Mesenchymal stem cell (in vitro differentiated cells and primary cell): ENCODE measurements at regions not wholly inside any gene's neighbourhood (a gene's known extent, or its start where the extent isn't known, plus 50 kb on each side); places are given as distances from the start of the nearest gene placed in this dataset.

Source experiments
- DNase-seq: peaks from one replicate; pipeline ENCODE4 v3.0.0-alpha.2; 2013
- H2AFZ ChIP-seq: one replicate; pipeline ENCODE4 v1.6.1; 2013; ENCODE audit warnings: low read depth, mild to moderate bottlenecking, control low read depth, inconsistent platforms, low read length, moderate library complexity
- H2AK5ac ChIP-seq: 2 replicates; pipeline ENCODE4 v1.6.1; 2013; ENCODE audit warnings: low read length, moderate library complexity, mild to moderate bottlenecking, inconsistent platforms; ENCODE audit not compliant: severe bottlenecking
- H2BK120ac ChIP-seq: one replicate; pipeline ENCODE4 v1.6.1; 2013; ENCODE audit warnings: low read depth, mild to moderate bottlenecking, inconsistent platforms, low read length, moderate library complexity
- H2BK12ac ChIP-seq, 2 experiments: one replicate each; pipeline ENCODE4 v1.6.1; 2013; ENCODE audit warnings: inconsistent platforms in 2 of 2, low read length in 2 of 2, mild to moderate bottlenecking in 2 of 2, moderate library complexity in 2 of 2, control low read depth in 1 of 2
- H2BK15ac ChIP-seq: one replicate; pipeline ENCODE4 v1.6.1; 2013; ENCODE audit warnings: mild to moderate bottlenecking, low read depth, inconsistent platforms; ENCODE audit not compliant: poor library complexity, severe bottlenecking
- H2BK5ac ChIP-seq: 2 replicates; pipeline ENCODE4 v1.6.1; 2013; ENCODE audit warnings: low read depth, mild to moderate bottlenecking, low read length, control low read depth, inconsistent platforms; ENCODE audit not compliant: poor library complexity, severe bottlenecking
- H3K14ac ChIP-seq, 2 experiments: one replicate each; pipeline ENCODE4 v1.6.1; 2013; ENCODE audit warnings: inconsistent platforms in 2 of 2, low read length in 2 of 2, control low read depth in 1 of 2, mild to moderate bottlenecking in 1 of 2, moderate library complexity in 1 of 2
- H3K18ac ChIP-seq, 2 experiments: one replicate each; pipeline ENCODE4 v1.6.1; 2013; ENCODE audit warnings: inconsistent platforms in 2 of 2, low read length in 2 of 2, control low read depth in 1 of 2, low read depth in 1 of 2, mild to moderate bottlenecking in 1 of 2
- H3K23ac ChIP-seq, 2 experiments: one replicate each; pipeline ENCODE4 v1.6.1; 2013; ENCODE audit warnings: inconsistent platforms in 2 of 2, low read length in 2 of 2, mild to moderate bottlenecking in 2 of 2, moderate library complexity in 2 of 2, control low read depth in 1 of 2
- H3K27ac ChIP-seq: 2 replicates; pipeline ENCODE4 v1.5.1; 2013; ENCODE audit warnings: mild to moderate bottlenecking, moderate library complexity, low read length, control low read depth, inconsistent platforms; ENCODE audit not compliant: poor library complexity, severe bottlenecking
- H3K27me3 ChIP-seq, 2 experiments: 2 replicates each; pipeline versions ENCODE4 v1.6.1 to v1.7.0; 2013; ENCODE audit warnings: low read length in 2 of 2, mild to moderate bottlenecking in 2 of 2, moderate library complexity in 2 of 2, control low read depth in 1 of 2, inconsistent platforms in 1 of 2; ENCODE audit not compliant: control insufficient read depth in 1 of 2, insufficient read depth in 1 of 2
- H3K36me3 ChIP-seq, 2 experiments: 2 replicates each; pipeline versions ENCODE4 v1.6.1 to v1.7.0; 2013; ENCODE audit warnings: low read length in 2 of 2, control low read depth in 1 of 2, inconsistent platforms in 1 of 2, low read depth in 1 of 2, mild to moderate bottlenecking in 1 of 2; ENCODE audit not compliant: insufficient read depth in 2 of 2, control insufficient read depth in 1 of 2
- H3K4ac ChIP-seq, 2 experiments: one replicate each; pipeline ENCODE4 v1.6.1; 2013; ENCODE audit warnings: inconsistent platforms in 2 of 2, low read length in 2 of 2, mild to moderate bottlenecking in 2 of 2, moderate library complexity in 2 of 2, control low read depth in 1 of 2, low read depth in 1 of 2
- H3K4me1 ChIP-seq: 2 replicates; pipeline ENCODE4 v1.6.1; 2013; ENCODE audit warnings: low read depth, low read length, control low read depth; ENCODE audit not compliant: control insufficient read depth, insufficient read depth
- H3K4me2 ChIP-seq: 2 replicates; pipeline ENCODE4 v1.6.1; 2013; ENCODE audit warnings: low read length, mild to moderate bottlenecking, inconsistent platforms; ENCODE audit not compliant: poor library complexity, severe bottlenecking
- H3K4me3 ChIP-seq, 2 experiments: 2 replicates each; pipeline versions ENCODE4 v1.5.1 to v1.7.0; 2013; ENCODE audit warnings: low read length in 2 of 2, mild to moderate bottlenecking in 2 of 2, control low read depth in 1 of 2, low read depth in 1 of 2; ENCODE audit not compliant: insufficient read depth in 1 of 2
- H3K79me1 ChIP-seq: replicated peaks from 2 replicates; pipeline ENCODE4 v1.6.1; 2013; ENCODE audit warnings: mild to moderate bottlenecking, control low read depth, low read length, inconsistent platforms; ENCODE audit not compliant: poor library complexity, severe bottlenecking
- H3K9ac ChIP-seq: 2 replicates; pipeline ENCODE4 v1.7.0; 2013; ENCODE audit warnings: mild to moderate bottlenecking, low read length, moderate library complexity
- H3K9me3 ChIP-seq: 2 replicates; pipeline ENCODE4 v1.7.0; 2013; ENCODE audit warnings: mild to moderate bottlenecking, low read length; ENCODE audit not compliant: control insufficient read depth
- H4K8ac ChIP-seq: one replicate; pipeline ENCODE4 v1.6.1; 2013; ENCODE audit warnings: inconsistent platforms, mild to moderate bottlenecking, low read length, moderate library complexity
- H4K91ac ChIP-seq: one replicate; pipeline ENCODE4 v1.6.1; 2013; ENCODE audit warnings: mild to moderate bottlenecking, low read length, inconsistent platforms
- WGBS: methylation state at CpG from one replicate; pipeline ENCODE4 v1.1.7; 2013; ENCODE audit warnings: mixed read lengths; 5-methylcytosine and 5-hydroxymethylcytosine counted together

GRCh38 chr20:21821358-21821757, 115.9 kb downstream of the PAX1 start:
- no peak overlapping the region for H2AFZ ChIP-seq
- no peak overlapping the region for H2BK5ac ChIP-seq
- no peak overlapping the region for H3K9ac ChIP-seq
- H3K27me3 ChIP-seq, result no peaks in the 10 kb centered on the region
- H4K8ac ChIP-seq, result no peak overlapping the region
- H3K14ac ChIP-seq, result no peak overlapping the region
- no peak overlapping the region for H3K27ac ChIP-seq
- H2BK12ac ChIP-seq, result no peak overlapping the region
- H3K9me3 ChIP-seq, result no peaks in the 10 kb centered on the region
- no peak overlapping the region for H2BK120ac ChIP-seq
- DNase-seq, result no peak
- H3K79me1 ChIP-seq, result no peaks in the 10 kb centered on the region
- H3K4me1 ChIP-seq, result no peaks in the 10 kb centered on the region
- no peak overlapping the region for H3K23ac ChIP-seq
- WGBS, result no CpG with 5 or more reads among the region's 2 CpGs
- H3K18ac ChIP-seq, result no peak overlapping the region
- no peaks in the 10 kb centered on the region for H3K36me3 ChIP-seq
- H4K91ac ChIP-seq, result no peak overlapping the region
- no peak overlapping the region for H2AK5ac ChIP-seq
- no peak overlapping the region for H3K4me3 ChIP-seq
- no peak overlapping the region for H3K4ac ChIP-seq
- no peak overlapping the region for H2BK15ac ChIP-seq
- H3K4me2 ChIP-seq, result no peak overlapping the region

GRCh38 chr20:21820688-21821087, 115.2 kb downstream of the PAX1 start:
- no peak overlapping the region for H3K4ac ChIP-seq
- H2BK120ac ChIP-seq, result no peak overlapping the region
- H2BK5ac ChIP-seq, result no peak overlapping the region
- H4K91ac ChIP-seq, result no peak overlapping the region
- no peaks in the 10 kb centered on the region for H3K79me1 ChIP-seq
- H3K23ac ChIP-seq, result no peak overlapping the region
- no peak overlapping the region for H2AFZ ChIP-seq
- no peak overlapping the region for H3K27ac ChIP-seq
- H2AK5ac ChIP-seq, result no peak overlapping the region
- no peak overlapping the region for H3K14ac ChIP-seq
- 80% methylated on average over 4 of the region's 6 CpGs for whole genome bisulfite sequencing
- no peak overlapping the region for H4K8ac ChIP-seq
- no peak overlapping the region for H3K4me3 ChIP-seq
- no peaks in the 10 kb centered on the region for H3K36me3 ChIP-seq
- no peak for DNase-seq
- H3K4me1 ChIP-seq, result no peaks in the 10 kb centered on the region
- no peak overlapping the region for H3K18ac ChIP-seq
- no peak overlapping the region for H2BK12ac ChIP-seq
- no peaks in the 10 kb centered on the region for H3K27me3 ChIP-seq
- no peak overlapping the region for H3K4me2 ChIP-seq
- H3K9ac ChIP-seq, result no peak overlapping the region
- no peak overlapping the region for H2BK15ac ChIP-seq
- H3K9me3 ChIP-seq, result no peaks in the 10 kb centered on the region

GRCh38 chr20:21820045-21820444, 114.6 kb downstream of the PAX1 start:
- no peak for DNase-seq
- no peaks in the 10 kb centered on the region for H3K4me1 ChIP-seq
- H3K9me3 ChIP-seq, result no peaks in the 10 kb centered on the region
- H2AK5ac ChIP-seq, result no peak overlapping the region
- H3K27me3 ChIP-seq, result no peaks in the 10 kb centered on the region
- no peaks in the 10 kb centered on the region for H3K79me1 ChIP-seq
- H3K4me3 ChIP-seq, result no peak overlapping the region
- H2AFZ ChIP-seq, result no peak overlapping the region
- H3K18ac ChIP-seq, result no peak overlapping the region
- H3K27ac ChIP-seq, result no peak overlapping the region
- no peak overlapping the region for H4K8ac ChIP-seq
- no peak overlapping the region for H2BK15ac ChIP-seq
- no peak overlapping the region for H4K91ac ChIP-seq
- no peak overlapping the region for H3K4me2 ChIP-seq
- no peak overlapping the region for H3K9ac ChIP-seq
- H3K4ac ChIP-seq, result no peak overlapping the region
- H2BK120ac ChIP-seq, result no peak overlapping the region
- H3K36me3 ChIP-seq, result no peaks in the 10 kb centered on the region
- H3K14ac ChIP-seq, result no peak overlapping the region
- H3K23ac ChIP-seq, result no peak overlapping the region
- H2BK5ac ChIP-seq, result no peak overlapping the region
- no peak overlapping the region for H2BK12ac ChIP-seq
- no CpG with 5 or more reads among the region's 1 CpG for WGBS

GRCh38 chr20:21812379-21812778, 106.9 kb downstream of the PAX1 start:
- 71% methylated on average over 1 of the region's 1 CpG for WGBS
- no peak overlapping the region for H2BK12ac ChIP-seq
- H3K27me3 ChIP-seq, result peaks cover 0 to 9% of the 10 kb centered on the region in 2 experiments
- H3K4me2 ChIP-seq, result no peak overlapping the region
- no peak overlapping the region for H2BK15ac ChIP-seq
- no peaks in the 10 kb centered on the region for H3K79me1 ChIP-seq
- H3K9ac ChIP-seq, result no peak overlapping the region
- H2AK5ac ChIP-seq, result no peak overlapping the region
- H2BK5ac ChIP-seq, result no peak overlapping the region
- no peaks in the 10 kb centered on the region for H3K9me3 ChIP-seq
- no peak overlapping the region for H3K18ac ChIP-seq
- no peak overlapping the region for H3K14ac ChIP-seq
- H4K8ac ChIP-seq, result no peak overlapping the region
- H3K27ac ChIP-seq, result no peak overlapping the region
- no peak overlapping the region for H2AFZ ChIP-seq
- no peak overlapping the region for H3K4me3 ChIP-seq
- no peak for DNase-seq
- no peaks in the 10 kb centered on the region for H3K36me3 ChIP-seq
- H3K4ac ChIP-seq, result no peak overlapping the region
- H4K91ac ChIP-seq, result no peak overlapping the region
- no peaks in the 10 kb centered on the region for H3K4me1 ChIP-seq
- no peak overlapping the region for H2BK120ac ChIP-seq
- no peak overlapping the region for H3K23ac ChIP-seq
